Neural crest cell (in vitro differentiated cells): ENCODE measurements at regions not wholly inside any gene's neighbourhood (a gene's known extent, or its start where the extent isn't known, plus 50 kb on each side); places are given as distances from the start of the nearest gene placed in this dataset.
"Not testable (repeated sequence)": the region's sequence is repeated elsewhere in the genome, so short reads cannot be mapped to it uniquely, and the experiment has no call there.

ENCODE experiments used
- DNase-seq: peaks from one replicate; pipeline ENCODE4 v3.0.0; 2021; ENCODE audit warnings: low read depth, mixed read lengths, low spot score
- H3K27ac Mint-ChIP-seq: one replicate; pipeline ENCODE4 v1.8.0; 2021; ENCODE audit warnings: mild to moderate bottlenecking, mixed read lengths; ENCODE audit not compliant: unreplicated experiment
- H3K27me3 Mint-ChIP-seq: 2 replicates; pipeline ENCODE4 v1.8.0; 2021; ENCODE audit warnings: low read depth, mild to moderate bottlenecking, mixed read lengths
- H3K36me3 Mint-ChIP-seq: 2 replicates; pipeline ENCODE4 v1.8.0; 2021; ENCODE audit warnings: low read depth, mild to moderate bottlenecking, mixed read lengths
- H3K4me1 Mint-ChIP-seq: 2 replicates; pipeline ENCODE4 v1.8.0; 2021; ENCODE audit warnings: mixed read lengths
- H3K4me3 Mint-ChIP-seq: one replicate; pipeline ENCODE4 v1.8.0; 2021; ENCODE audit warnings: mild to moderate bottlenecking, mixed read lengths
- H3K9me3 Mint-ChIP-seq: 2 replicates; pipeline ENCODE4 v1.8.0; 2021; ENCODE audit warnings: mixed read lengths
- TF ChIP-seq, protein P1 (sequence below): fragments of 200-600 bp; sonication (generic); conservative IDR thresholded peaks from 2 replicates; pipeline ENCODE4 v1.5.0; 2021; ENCODE audit warnings: antibody characterized with exemption, mild to moderate bottlenecking

DNA sequence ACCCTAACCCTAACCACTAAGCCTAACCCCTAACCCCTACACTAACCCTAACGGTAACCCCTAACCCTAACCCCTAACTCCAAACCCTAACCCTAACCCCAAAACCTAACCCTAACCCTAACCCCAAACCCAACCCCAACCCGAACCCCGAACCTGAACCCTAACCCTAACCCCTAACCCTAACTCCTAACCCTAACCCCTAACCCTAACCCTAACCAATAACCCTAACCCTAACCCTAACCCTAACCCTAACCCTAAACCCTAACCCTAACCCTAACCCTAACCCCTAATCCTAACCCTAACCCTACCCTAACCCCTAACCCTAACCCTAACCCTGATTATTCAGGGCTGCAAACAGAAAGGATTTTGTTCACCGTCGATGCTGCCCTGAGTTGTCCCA is 144.6 kb upstream of the DUSP22 start:
- H3K27me3 Mint-ChIP-seq: peaks cover 13% of the 10 kb centered on the region
- H3K36me3 Mint-ChIP-seq, DNase-seq, H3K27ac Mint-ChIP-seq, H3K9me3 Mint-ChIP-seq, H3K4me3 Mint-ChIP-seq, H3K4me1 Mint-ChIP-seq: not testable (repeated sequence)

DNA sequence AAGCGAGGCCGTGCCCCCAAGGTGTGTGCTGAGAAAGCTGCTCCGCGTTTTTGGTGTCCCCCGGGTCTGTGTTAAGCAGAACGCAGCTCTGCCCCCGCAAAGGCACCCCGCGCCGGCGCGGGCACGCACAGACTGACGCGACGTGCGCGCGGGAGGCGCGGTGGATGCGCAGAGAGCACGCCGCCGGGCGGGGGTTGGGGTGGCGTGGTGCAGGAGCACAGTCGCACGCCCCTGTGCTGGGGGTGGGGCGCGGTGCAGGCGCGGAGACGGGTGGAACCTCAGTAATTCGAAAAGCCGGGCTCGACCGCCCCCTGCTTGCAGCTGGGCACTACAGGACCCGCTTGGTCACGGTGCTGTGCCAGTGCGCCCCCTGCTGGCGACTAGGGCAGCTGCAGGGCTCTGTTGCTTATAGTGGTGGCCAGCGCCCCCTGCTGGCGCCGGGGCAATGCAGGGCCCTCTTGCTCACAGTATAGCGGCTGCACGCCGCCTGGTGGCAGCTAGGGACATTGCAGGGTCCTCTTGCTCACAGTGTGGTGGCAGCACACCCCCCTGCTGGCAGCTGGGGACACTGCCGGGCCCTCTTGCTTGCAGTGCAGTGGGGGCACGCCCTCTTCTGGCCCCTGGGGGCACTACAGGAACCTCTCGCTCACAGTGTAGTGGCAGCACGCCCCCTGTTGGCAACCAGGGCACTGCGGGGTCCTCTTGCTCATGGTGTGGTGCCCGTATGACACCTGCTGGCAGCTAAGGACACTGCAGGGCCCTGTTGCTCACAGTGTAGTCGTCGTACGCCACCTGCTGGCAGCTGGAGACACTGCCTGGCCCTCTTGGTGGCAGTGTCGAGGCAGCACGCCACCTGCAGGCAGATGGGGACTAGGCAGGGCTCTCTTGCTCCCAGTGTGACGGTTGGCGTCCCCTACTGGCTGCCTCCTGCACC is 144.0 kb upstream of the DUSP22 start:
- not testable (repeated sequence) for H3K4me1 Mint-ChIP-seq

DNA sequence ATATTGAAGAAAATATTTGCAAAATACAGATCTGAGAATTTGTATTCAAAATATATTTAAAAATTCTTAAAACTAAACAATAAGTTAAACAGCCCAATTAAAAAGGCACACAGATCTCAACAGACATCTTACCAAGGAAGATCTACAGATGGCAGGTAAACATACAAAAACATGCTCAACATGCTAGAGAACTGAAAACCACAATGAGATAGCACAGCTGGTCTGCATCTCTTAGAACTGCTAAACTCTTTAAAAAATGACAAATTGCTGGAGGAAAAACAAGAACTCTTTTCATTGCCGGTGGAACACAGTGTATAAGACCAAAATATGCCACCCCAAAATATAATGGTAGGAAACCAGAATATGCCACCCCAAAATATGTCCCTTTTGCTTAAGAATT is 142.1 kb upstream of the DUSP22 start:
- H3K4me1 Mint-ChIP-seq, DNase-seq, H3K9me3 Mint-ChIP-seq, H3K36me3 Mint-ChIP-seq, H3K4me3 Mint-ChIP-seq, H3K27ac Mint-ChIP-seq: not testable (repeated sequence)
- H3K27me3 Mint-ChIP-seq: peaks cover 32% of the 10 kb centered on the region

More for the DNA sequence above, 144.0 kb upstream of the DUSP22 start:
- H3K27ac Mint-ChIP-seq, H3K4me3 Mint-ChIP-seq, H3K36me3 Mint-ChIP-seq, H3K9me3 Mint-ChIP-seq: not testable (repeated sequence)
- peaks cover 19% of the 10 kb centered on the region for H3K27me3 Mint-ChIP-seq
- TF ChIP-seq, protein P1, sequence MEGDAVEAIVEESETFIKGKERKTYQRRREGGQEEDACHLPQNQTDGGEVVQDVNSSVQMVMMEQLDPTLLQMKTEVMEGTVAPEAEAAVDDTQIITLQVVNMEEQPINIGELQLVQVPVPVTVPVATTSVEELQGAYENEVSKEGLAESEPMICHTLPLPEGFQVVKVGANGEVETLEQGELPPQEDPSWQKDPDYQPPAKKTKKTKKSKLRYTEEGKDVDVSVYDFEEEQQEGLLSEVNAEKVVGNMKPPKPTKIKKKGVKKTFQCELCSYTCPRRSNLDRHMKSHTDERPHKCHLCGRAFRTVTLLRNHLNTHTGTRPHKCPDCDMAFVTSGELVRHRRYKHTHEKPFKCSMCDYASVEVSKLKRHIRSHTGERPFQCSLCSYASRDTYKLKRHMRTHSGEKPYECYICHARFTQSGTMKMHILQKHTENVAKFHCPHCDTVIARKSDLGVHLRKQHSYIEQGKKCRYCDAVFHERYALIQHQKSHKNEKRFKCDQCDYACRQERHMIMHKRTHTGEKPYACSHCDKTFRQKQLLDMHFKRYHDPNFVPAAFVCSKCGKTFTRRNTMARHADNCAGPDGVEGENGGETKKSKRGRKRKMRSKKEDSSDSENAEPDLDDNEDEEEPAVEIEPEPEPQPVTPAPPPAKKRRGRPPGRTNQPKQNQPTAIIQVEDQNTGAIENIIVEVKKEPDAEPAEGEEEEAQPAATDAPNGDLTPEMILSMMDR: peak; percentile 62
- peak; percentile 37 for DNase-seq

- H3K27me3 Mint-ChIP-seq: peaks cover 45% of the 10 kb centered on the region
- not testable (repeated sequence) for H3K36me3 Mint-ChIP-seq, H3K27ac Mint-ChIP-seq, H3K4me3 Mint-ChIP-seq, H3K9me3 Mint-ChIP-seq, DNase-seq, H3K4me1 Mint-ChIP-seq
Observed at GRCh38 chr6:152436-152835, 139.9 kb upstream of the DUSP22 start.

GRCh38 chr6:153026-153425 is 139.3 kb upstream of the DUSP22 start:
- H3K4me1 Mint-ChIP-seq, H3K36me3 Mint-ChIP-seq, H3K9me3 Mint-ChIP-seq, H3K27ac Mint-ChIP-seq, DNase-seq, H3K4me3 Mint-ChIP-seq: not testable (repeated sequence)
- peaks cover 50% of the 10 kb centered on the region for H3K27me3 Mint-ChIP-seq

DNA sequence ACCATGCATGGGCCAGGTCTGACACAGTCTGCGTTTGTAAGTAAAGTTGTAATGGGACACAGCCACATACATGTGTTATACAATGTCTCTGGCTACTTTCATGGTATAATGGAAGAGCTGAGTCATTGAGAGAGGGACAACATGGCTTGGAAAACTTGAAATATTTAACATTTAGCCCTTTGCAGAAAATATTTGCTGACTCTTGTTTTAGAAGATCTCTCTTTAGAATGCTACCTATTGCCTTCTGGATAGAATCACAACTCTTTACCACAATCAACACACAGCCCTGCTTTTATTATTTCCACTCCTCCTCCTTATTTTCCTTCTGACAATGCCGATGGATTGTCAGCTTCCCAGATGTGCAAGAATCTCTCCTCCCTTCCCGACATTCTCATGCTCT is 138.4 kb upstream of the DUSP22 start:
- H3K4me3 Mint-ChIP-seq, H3K36me3 Mint-ChIP-seq, H3K4me1 Mint-ChIP-seq, H3K9me3 Mint-ChIP-seq, DNase-seq, H3K27ac Mint-ChIP-seq: not testable (repeated sequence)
- H3K27me3 Mint-ChIP-seq: peaks cover 57% of the 10 kb centered on the region

DNA sequence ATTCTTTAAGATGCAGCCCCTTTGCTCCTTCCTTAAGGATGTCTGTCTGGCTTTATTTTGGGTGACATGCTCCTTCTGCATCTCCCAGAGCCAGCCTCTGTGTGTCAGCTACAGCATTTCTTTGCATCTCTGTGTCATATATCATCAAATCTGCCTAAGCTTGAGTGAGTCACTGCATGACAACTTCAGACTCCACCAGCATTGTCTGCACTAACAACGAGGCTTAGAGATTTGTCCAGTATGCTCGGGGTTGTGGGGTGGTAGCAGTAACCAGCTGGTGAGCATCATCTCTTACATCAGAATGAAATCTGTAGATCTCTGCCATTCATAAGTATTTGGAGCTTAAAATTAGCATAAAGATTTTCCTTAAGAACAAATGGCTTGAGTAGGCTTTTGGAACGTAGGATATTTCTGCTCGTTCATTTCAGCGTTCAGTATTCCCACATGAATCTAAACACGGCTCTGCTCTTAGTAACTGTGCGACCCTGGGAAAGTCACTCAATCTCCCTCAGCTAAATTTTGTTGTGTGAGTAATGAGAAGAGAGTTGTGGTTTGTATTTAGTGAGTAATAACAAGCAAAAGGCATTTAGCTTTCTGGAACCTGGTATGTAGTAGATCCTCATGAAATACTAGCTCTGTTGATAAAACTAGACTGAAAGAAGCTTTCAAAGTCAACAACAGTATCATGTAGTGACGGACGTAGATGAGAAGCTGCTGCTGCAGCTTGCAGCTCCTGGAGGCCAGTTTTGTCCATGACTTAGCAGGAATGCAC is 137.8 kb upstream of the DUSP22 start:
- not testable (repeated sequence) for H3K27ac Mint-ChIP-seq, H3K9me3 Mint-ChIP-seq, DNase-seq, H3K36me3 Mint-ChIP-seq, H3K4me1 Mint-ChIP-seq, H3K4me3 Mint-ChIP-seq
- peaks cover 62% of the 10 kb centered on the region for H3K27me3 Mint-ChIP-seq

GRCh38 chr6:156010-156409 is 136.3 kb upstream of the DUSP22 start:
- no peak overlapping the region for H3K27ac Mint-ChIP-seq
- no peaks in the 10 kb centered on the region for H3K36me3 Mint-ChIP-seq
- TF ChIP-seq, protein P1: no peak
- H3K9me3 Mint-ChIP-seq: no peaks in the 10 kb centered on the region
- H3K27me3 Mint-ChIP-seq: peaks cover 66% of the 10 kb centered on the region
- no peak overlapping the region for H3K4me3 Mint-ChIP-seq
- peaks cover 7% of the 10 kb centered on the region for H3K4me1 Mint-ChIP-seq
- DNase-seq: no peak

- H3K27me3 Mint-ChIP-seq: peaks cover 69% of the 10 kb centered on the region
- DNase-seq, H3K27ac Mint-ChIP-seq, H3K9me3 Mint-ChIP-seq, H3K4me1 Mint-ChIP-seq, H3K4me3 Mint-ChIP-seq, H3K36me3 Mint-ChIP-seq: not testable (repeated sequence)
Observed at GRCh38 chr6:156441-157140, 135.7 kb upstream of the DUSP22 start.
